Testis (tissue), 2 donors: ENCODE measurements at regions not wholly inside any gene's neighbourhood (a gene's known extent, or its start where the extent isn't known, plus 50 kb on each side); places are given as distances from the start of the nearest gene placed in this dataset.

Experiments
- CTCF ChIP-seq, 3 experiments: fragments of 450-650 bp in 2 of 3; fragments of 200-600 bp in 1 of 3; sonication (generic) in 1 of 3; IDR thresholded peaks; one replicate each; pipeline ENCODE4 v1.5.1; 2016 to 2019; ENCODE audit warnings: antibody characterized with exemption in 3 of 3, mild to moderate bottlenecking in 2 of 3, moderate library complexity in 1 of 3
- POLR2A ChIP-seq: fragments of 450-650 bp; IDR thresholded peaks from one replicate; pipeline ENCODE4 v1.6.1; 2017; ENCODE audit warnings: antibody characterized with exemption, mild to moderate bottlenecking, moderate library complexity

GRCh38 chr20:2227861-2228260, 67.9 kb upstream of the TGM3 start:
- TF ChIP-seq CTCF (IDR thresholded peaks at IDR 0.05) (no peak), POLR2A (no peak)
